ENCODE measurements at regions not wholly inside any gene's neighbourhood (a gene's known extent, or its start where the extent isn't known, plus 50 kb on each side); places are given as distances from the start of the nearest gene placed in this dataset.

DNA sequence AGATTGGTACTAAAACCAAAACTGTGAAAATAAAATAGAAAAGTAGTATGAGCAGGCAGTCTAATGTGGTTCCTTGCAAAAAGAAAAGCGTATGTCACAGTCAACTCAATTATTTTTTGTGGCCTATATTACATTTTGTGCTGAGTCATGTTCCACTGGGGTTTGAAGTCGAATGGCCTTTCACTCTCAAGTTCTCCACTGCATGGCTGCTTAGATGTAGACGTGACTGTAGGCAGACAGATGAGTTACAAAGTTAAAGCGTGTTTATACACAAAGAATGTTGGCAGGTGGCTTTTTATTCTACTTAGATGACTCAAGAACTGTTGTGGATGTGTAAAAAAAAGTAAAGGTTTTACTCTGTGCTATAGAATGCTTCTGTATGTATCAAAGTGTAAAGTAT, 133.9 kb downstream of the SLITRK6 start:
- no peak for TF ChIP-seq EZH2 (IDR thresholded peaks at IDR 0.05; ENCODE audit: insufficient read depth, low read length)
- TF ChIP-seq, protein P1, sequence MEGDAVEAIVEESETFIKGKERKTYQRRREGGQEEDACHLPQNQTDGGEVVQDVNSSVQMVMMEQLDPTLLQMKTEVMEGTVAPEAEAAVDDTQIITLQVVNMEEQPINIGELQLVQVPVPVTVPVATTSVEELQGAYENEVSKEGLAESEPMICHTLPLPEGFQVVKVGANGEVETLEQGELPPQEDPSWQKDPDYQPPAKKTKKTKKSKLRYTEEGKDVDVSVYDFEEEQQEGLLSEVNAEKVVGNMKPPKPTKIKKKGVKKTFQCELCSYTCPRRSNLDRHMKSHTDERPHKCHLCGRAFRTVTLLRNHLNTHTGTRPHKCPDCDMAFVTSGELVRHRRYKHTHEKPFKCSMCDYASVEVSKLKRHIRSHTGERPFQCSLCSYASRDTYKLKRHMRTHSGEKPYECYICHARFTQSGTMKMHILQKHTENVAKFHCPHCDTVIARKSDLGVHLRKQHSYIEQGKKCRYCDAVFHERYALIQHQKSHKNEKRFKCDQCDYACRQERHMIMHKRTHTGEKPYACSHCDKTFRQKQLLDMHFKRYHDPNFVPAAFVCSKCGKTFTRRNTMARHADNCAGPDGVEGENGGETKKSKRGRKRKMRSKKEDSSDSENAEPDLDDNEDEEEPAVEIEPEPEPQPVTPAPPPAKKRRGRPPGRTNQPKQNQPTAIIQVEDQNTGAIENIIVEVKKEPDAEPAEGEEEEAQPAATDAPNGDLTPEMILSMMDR (IDR thresholded peaks at IDR 0.05; ENCODE audit: insufficient read depth, low read depth, low read length) = no peak

All from astrocyte (in vitro differentiated cells and primary cell).